ENCODE measurements at regions not wholly inside any gene's neighbourhood (a gene's known extent, or its start where the extent isn't known, plus 50 kb on each side); places are given as distances from the start of the nearest gene placed in this dataset.

- Histone ChIP-seq H3K27ac (ENCODE audit: low read length) (no peak overlapping the region), H3K79me2 (ENCODE audit: low read length) (no peaks in the 10 kb centered on the region), H3K4me3 (ENCODE audit: low read length) (no peak overlapping the region), H3K36me3 (ENCODE audit: insufficient read depth, low read length) (no peaks in the 10 kb centered on the region), H2AFZ (ENCODE audit: low read length) (no peak overlapping the region), H3K9me3 (ENCODE audit: low read length) (no peaks in the 10 kb centered on the region), H3K27me3 (ENCODE audit: low read length) (no peaks in the 10 kb centered on the region), H4K20me1 (ENCODE audit: insufficient read depth, low read depth, low read length) (no peaks in the 10 kb centered on the region), H3K4me1 (ENCODE audit: low read length) (no peaks in the 10 kb centered on the region), H3K9me2 (replicated peaks; ENCODE audit: insufficient read depth, low read length) (no peaks in the 10 kb centered on the region), H3K9ac (ENCODE audit: low read length) (no peak overlapping the region), H3K4me2 (ENCODE audit: low read depth, low read length, poor library complexity, severe bottlenecking) (no peak overlapping the region)
- no peak for DNase-seq
Observed at GRCh38 chr17:79535728-79536025, 75.2 kb downstream of the RBFOX3 start.

- Histone ChIP-seq H3K27ac (ENCODE audit: low read length) (no peak overlapping the region), H3K79me2 (ENCODE audit: low read length) (no peaks in the 10 kb centered on the region), H3K9me2 (replicated peaks; ENCODE audit: insufficient read depth, low read length) (no peaks in the 10 kb centered on the region), H3K36me3 (ENCODE audit: insufficient read depth, low read length) (no peaks in the 10 kb centered on the region), H4K20me1 (ENCODE audit: insufficient read depth, low read depth, low read length) (no peaks in the 10 kb centered on the region), H3K27me3 (ENCODE audit: low read length) (no peaks in the 10 kb centered on the region), H3K4me1 (ENCODE audit: low read length) (no peaks in the 10 kb centered on the region), H2AFZ (ENCODE audit: low read length) (no peak overlapping the region), H3K9ac (ENCODE audit: low read length) (no peak overlapping the region), H3K9me3 (ENCODE audit: low read length) (no peaks in the 10 kb centered on the region), H3K4me3 (ENCODE audit: low read length) (no peak overlapping the region), H3K4me2 (ENCODE audit: low read depth, low read length, poor library complexity, severe bottlenecking) (no peak overlapping the region)
- DNase-seq = no peak
Observed at GRCh38 chr17:79534851-79535727, 75.8 kb downstream of the RBFOX3 start.

GRCh38 chr17:79534111-79534510 lies 76.7 kb downstream of the RBFOX3 start:
- Histone ChIP-seq H3K4me1 (ENCODE audit: low read length) (no peaks in the 10 kb centered on the region), H3K36me3 (ENCODE audit: insufficient read depth, low read length) (no peaks in the 10 kb centered on the region), H3K27me3 (ENCODE audit: low read length) (no peaks in the 10 kb centered on the region), H3K4me3 (ENCODE audit: low read length) (no peak overlapping the region), H4K20me1 (ENCODE audit: insufficient read depth, low read depth, low read length) (no peaks in the 10 kb centered on the region), H3K9ac (ENCODE audit: low read length) (no peak overlapping the region), H2AFZ (ENCODE audit: low read length) (no peak overlapping the region), H3K79me2 (ENCODE audit: low read length) (no peaks in the 10 kb centered on the region), H3K9me3 (ENCODE audit: low read length) (no peaks in the 10 kb centered on the region), H3K27ac (ENCODE audit: low read length) (no peak overlapping the region), H3K4me2 (ENCODE audit: low read depth, low read length, poor library complexity, severe bottlenecking) (no peak overlapping the region), H3K9me2 (replicated peaks; ENCODE audit: insufficient read depth, low read length) (no peaks in the 10 kb centered on the region)
- no peak for DNase-seq

- no peak for DNase-seq
- Histone ChIP-seq H4K20me1 (ENCODE audit: insufficient read depth, low read depth, low read length) (no peaks in the 10 kb centered on the region), H3K4me3 (ENCODE audit: low read length) (no peak overlapping the region), H3K9ac (ENCODE audit: low read length) (no peak overlapping the region), H3K4me1 (ENCODE audit: low read length) (no peaks in the 10 kb centered on the region), H3K9me2 (replicated peaks; ENCODE audit: insufficient read depth, low read length) (no peaks in the 10 kb centered on the region), H3K4me2 (ENCODE audit: low read depth, low read length, poor library complexity, severe bottlenecking) (no peak overlapping the region), H3K79me2 (ENCODE audit: low read length) (no peaks in the 10 kb centered on the region), H3K9me3 (ENCODE audit: low read length) (no peaks in the 10 kb centered on the region), H3K27ac (ENCODE audit: low read length) (no peak overlapping the region), H3K36me3 (ENCODE audit: insufficient read depth, low read length) (no peaks in the 10 kb centered on the region), H2AFZ (ENCODE audit: low read length) (no peak overlapping the region), H3K27me3 (ENCODE audit: low read length) (no peaks in the 10 kb centered on the region)
Observed at GRCh38 chr17:79533116-79533515, 77.7 kb downstream of the RBFOX3 start.

- H3K27me3 ChIP-seq (ENCODE audit: low read length) = no peaks in the 10 kb centered on the region
- no peak overlapping the region for H3K4me3 ChIP-seq (ENCODE audit: low read length)
- no peaks in the 10 kb centered on the region for H4K20me1 ChIP-seq (ENCODE audit: insufficient read depth, low read depth, low read length)
- H3K4me1 ChIP-seq (ENCODE audit: low read length) = no peaks in the 10 kb centered on the region
- DNase-seq = no peak
- no peaks in the 10 kb centered on the region for H3K79me2 ChIP-seq (ENCODE audit: low read length)
- H3K4me2 ChIP-seq (ENCODE audit: low read depth, low read length, poor library complexity, severe bottlenecking) = no peak overlapping the region
- no peak overlapping the region for H3K9ac ChIP-seq (ENCODE audit: low read length)
- H3K9me3 ChIP-seq (ENCODE audit: low read length) = no peaks in the 10 kb centered on the region
- H3K27ac ChIP-seq (ENCODE audit: low read length) = no peak overlapping the region
- H3K36me3 ChIP-seq (ENCODE audit: insufficient read depth, low read length) = no peaks in the 10 kb centered on the region
- no peak overlapping the region for H2AFZ ChIP-seq (ENCODE audit: low read length)
- no peaks in the 10 kb centered on the region for H3K9me2 ChIP-seq (replicated peaks; ENCODE audit: insufficient read depth, low read length)
Observed at GRCh38 chr17:79532107-79532790, 78.6 kb downstream of the RBFOX3 start.

GRCh38 chr17:79531191-79532095 lies 79.4 kb downstream of the RBFOX3 start:
- no peak for DNase-seq
- Histone ChIP-seq H3K36me3 (ENCODE audit: insufficient read depth, low read length) (no peaks in the 10 kb centered on the region), H3K4me1 (ENCODE audit: low read length) (no peaks in the 10 kb centered on the region), H3K79me2 (ENCODE audit: low read length) (no peaks in the 10 kb centered on the region), H4K20me1 (ENCODE audit: insufficient read depth, low read depth, low read length) (no peaks in the 10 kb centered on the region), H3K4me3 (ENCODE audit: low read length) (no peak overlapping the region), H3K9me3 (ENCODE audit: low read length) (no peaks in the 10 kb centered on the region), H3K27ac (ENCODE audit: low read length) (no peak overlapping the region), H3K27me3 (ENCODE audit: low read length) (no peaks in the 10 kb centered on the region), H2AFZ (ENCODE audit: low read length) (no peak overlapping the region), H3K4me2 (ENCODE audit: low read depth, low read length, poor library complexity, severe bottlenecking) (no peak overlapping the region), H3K9ac (ENCODE audit: low read length) (no peak overlapping the region), H3K9me2 (replicated peaks; ENCODE audit: insufficient read depth, low read length) (no peaks in the 10 kb centered on the region)

GRCh38 chr17:79530361-79531105 lies 80.3 kb downstream of the RBFOX3 start:
- Histone ChIP-seq H3K4me3 (ENCODE audit: low read length) (no peak overlapping the region), H3K9me3 (ENCODE audit: low read length) (no peaks in the 10 kb centered on the region), H3K79me2 (ENCODE audit: low read length) (no peaks in the 10 kb centered on the region), H3K36me3 (ENCODE audit: insufficient read depth, low read length) (no peaks in the 10 kb centered on the region), H3K9me2 (replicated peaks; ENCODE audit: insufficient read depth, low read length) (no peaks in the 10 kb centered on the region), H3K27ac (ENCODE audit: low read length) (no peak overlapping the region), H2AFZ (ENCODE audit: low read length) (no peak overlapping the region), H3K4me1 (ENCODE audit: low read length) (no peaks in the 10 kb centered on the region), H4K20me1 (ENCODE audit: insufficient read depth, low read depth, low read length) (no peaks in the 10 kb centered on the region), H3K9ac (ENCODE audit: low read length) (no peak overlapping the region), H3K27me3 (ENCODE audit: low read length) (no peaks in the 10 kb centered on the region), H3K4me2 (ENCODE audit: low read depth, low read length, poor library complexity, severe bottlenecking) (no peak overlapping the region)
- DNase-seq = no peak
